ENCODE measurements at regions not wholly inside any gene's neighbourhood (a gene's known extent, or its start where the extent isn't known, plus 50 kb on each side); places are given as distances from the start of the nearest gene placed in this dataset.

- no peak for TF ChIP-seq CTCF (IDR thresholded peaks at IDR 0.05)
These were observed 302.6 kb downstream of the OSTF1 start for GRCh38 chr9:75390951-75391350.

GRCh38 chr9:75391497-75391896 lies 303.2 kb downstream of the OSTF1 start:
- no peak for TF ChIP-seq CTCF (IDR thresholded peaks at IDR 0.05)

GRCh38 chr9:75395336-75395735 lies 307.0 kb downstream of the OSTF1 start:
- TF ChIP-seq CTCF (IDR thresholded peaks at IDR 0.05): no peak

GRCh38 chr9:75397836-75398235 lies 309.5 kb downstream of the OSTF1 start:
- no peak for TF ChIP-seq CTCF (IDR thresholded peaks at IDR 0.05)

- no peak for TF ChIP-seq CTCF (IDR thresholded peaks at IDR 0.05)
These were observed 320.1 kb downstream of the OSTF1 start for GRCh38 chr9:75408391-75408790.

- no peak for TF ChIP-seq CTCF (IDR thresholded peaks at IDR 0.05)
These were observed 322.1 kb downstream of the OSTF1 start for GRCh38 chr9:75410405-75410804.

GRCh38 chr9:75414371-75415160 lies 326.3 kb downstream of the OSTF1 start:
- TF ChIP-seq CTCF (IDR thresholded peaks at IDR 0.05): no peak

- TF ChIP-seq CTCF (IDR thresholded peaks at IDR 0.05): no peak
These were observed 329.2 kb downstream of the OSTF1 start for GRCh38 chr9:75417471-75417870.

Measured in LNCAP (cell line).